Type B pancreatic cell (in vitro differentiated cells): ENCODE measurements at regions not wholly inside any gene's neighbourhood (a gene's known extent, or its start where the extent isn't known, plus 50 kb on each side); places are given as distances from the start of the nearest gene placed in this dataset.

Experiments used
- DNase-seq: peaks from one replicate; pipeline ENCODE4 v3.0.0; 2021; ENCODE audit warnings: mixed read lengths; ENCODE audit not compliant: unreplicated experiment; ENCODE audit errors: extremely low spot score
- H3K27ac Mint-ChIP-seq: 2 replicates; pipeline ENCODE4 v1.8.0; 2021; ENCODE audit warnings: mild to moderate bottlenecking, mixed read lengths
- H3K27me3 Mint-ChIP-seq: 2 replicates; pipeline ENCODE4 v1.8.0; 2021; ENCODE audit warnings: mixed read lengths
- H3K36me3 Mint-ChIP-seq: 2 replicates; pipeline ENCODE4 v1.8.0; 2021; ENCODE audit warnings: mixed read lengths
- H3K4me1 Mint-ChIP-seq: one replicate; pipeline ENCODE4 v1.8.0; 2021; ENCODE audit warnings: mixed read lengths; ENCODE audit not compliant: unreplicated experiment
- H3K4me3 Mint-ChIP-seq: 2 replicates; pipeline ENCODE4 v1.8.0; 2021; ENCODE audit warnings: mild to moderate bottlenecking, mixed read lengths
- H3K9me3 Mint-ChIP-seq: 2 replicates; pipeline ENCODE4 v1.8.0; 2021; ENCODE audit warnings: mixed read lengths
- CTCF ChIP-seq: fragments of 200-600 bp; sonication (generic); conservative IDR thresholded peaks from 2 replicates; pipeline ENCODE4 v1.5.0; 2021; ENCODE audit warnings: antibody characterized with exemption, mild to moderate bottlenecking

- Mint-ChIP-seq H3K36me3 (peaks cover 3% of the 10 kb centered on the region), H3K9me3 (no peaks in the 10 kb centered on the region), H3K4me1 (peaks cover 6% of the 10 kb centered on the region), H3K27me3 (no peaks in the 10 kb centered on the region), H3K27ac (no peak overlapping the region), H3K4me3 (no peak overlapping the region)
- TF ChIP-seq CTCF = no peak
- DNase-seq = no peak
Observed at GRCh38 chr13:50645092-50645491, 198.4 kb downstream of the DLEU7 start.

GRCh38 chr13:50646070-50646469, 197.4 kb downstream of the DLEU7 start:
- TF ChIP-seq CTCF = no peak
- no peak for DNase-seq
- Mint-ChIP-seq H3K36me3 (peaks cover 3% of the 10 kb centered on the region), H3K4me1 (peaks cover 11% of the 10 kb centered on the region), H3K4me3 (no peak overlapping the region), H3K27ac (no peak overlapping the region), H3K9me3 (no peaks in the 10 kb centered on the region), H3K27me3 (no peaks in the 10 kb centered on the region)

GRCh38 chr13:50649211-50649610, 194.3 kb downstream of the DLEU7 start:
- peaks cover 19% of the 10 kb centered on the region for H3K4me1 Mint-ChIP-seq
- no peak overlapping the region for H3K4me3 Mint-ChIP-seq
- H3K9me3 Mint-ChIP-seq = no peaks in the 10 kb centered on the region
- no peak overlapping the region for H3K27ac Mint-ChIP-seq
- no peaks in the 10 kb centered on the region for H3K27me3 Mint-ChIP-seq
- no peak for TF ChIP-seq CTCF
- H3K36me3 Mint-ChIP-seq = peaks cover 3% of the 10 kb centered on the region
- no peak for DNase-seq

GRCh38 chr13:50650592-50651504, 192.6 kb downstream of the DLEU7 start:
- H3K4me1 Mint-ChIP-seq = peaks cover 13% of the 10 kb centered on the region
- H3K36me3 Mint-ChIP-seq = peaks cover 3% of the 10 kb centered on the region
- H3K27me3 Mint-ChIP-seq = no peaks in the 10 kb centered on the region
- no peak for TF ChIP-seq CTCF
- DNase-seq = no peak
- no peaks in the 10 kb centered on the region for H3K9me3 Mint-ChIP-seq
- H3K4me3 Mint-ChIP-seq = no peak overlapping the region
- H3K27ac Mint-ChIP-seq = no peak overlapping the region

- no peaks in the 10 kb centered on the region for H3K9me3 Mint-ChIP-seq
- no peak for TF ChIP-seq CTCF
- no peak overlapping the region for H3K27ac Mint-ChIP-seq
- H3K27me3 Mint-ChIP-seq = no peaks in the 10 kb centered on the region
- peaks cover 13% of the 10 kb centered on the region for H3K4me1 Mint-ChIP-seq
- no peak overlapping the region for H3K4me3 Mint-ChIP-seq
- DNase-seq = no peak
- peaks cover 3% of the 10 kb centered on the region for H3K36me3 Mint-ChIP-seq
Observed at GRCh38 chr13:50651922-50652321, 191.6 kb downstream of the DLEU7 start.
